H1 (cell line): ENCODE measurements at regions not wholly inside any gene's neighbourhood (a gene's known extent, or its start where the extent isn't known, plus 50 kb on each side); places are given as distances from the start of the nearest gene placed in this dataset.

Experiments used
- CTCF ChIA-PET: fragments of 300-600 bp; sonication (Branson Sonifier 250); formaldehyde crosslinking; loops from one replicate; lab custom pipeline; 2021; ENCODE audit not compliant: partially characterized antibody; lab: Charles Lee
- POLR2A ChIA-PET: fragments of 300-600 bp; sonication (Branson Sonifier 250); formaldehyde crosslinking; loops from one replicate; lab custom pipeline; 2021; ENCODE audit warnings: inconsistent platforms; ENCODE audit not compliant: partially characterized antibody; lab: Charles Lee
- DNase-seq, 2 experiments: peaks; one replicate each; pipeline versions ENCODE4 v3.0.0 to v3.0.0-alpha.2; 2010 to 2022; ENCODE audit warnings: low spot score in 2 of 2, low read depth in 1 of 2, mixed read lengths in 1 of 2
- FAIRE-seq: peaks from 2 replicates; lab custom pipeline; 2011; peaks lifted over from hg19 to GRCh38; lab: Jason Lieb, UNC
- H2AFZ ChIP-seq: 2 replicates; pipeline ENCODE4 v1.8.1; 2012; ENCODE audit warnings: low read length, inconsistent platforms
- H2AK5ac ChIP-seq: 2 replicates; pipeline ENCODE4 v1.6.1; 2013; ENCODE audit warnings: low read depth, low read length
- H2BK120ac ChIP-seq: replicated peaks from 2 replicates; pipeline ENCODE3; 2013; ENCODE audit warnings: low read depth, low read length, inconsistent platforms
- H2BK12ac ChIP-seq: 2 replicates; pipeline ENCODE4 v1.6.1; 2013; ENCODE audit warnings: low read depth, low read length
- H2BK15ac ChIP-seq: 2 replicates; pipeline ENCODE4 v1.6.1; 2013; ENCODE audit warnings: low read length
- H2BK20ac ChIP-seq: 2 replicates; pipeline ENCODE4 v1.6.1; 2013; ENCODE audit warnings: low read length
- H2BK5ac ChIP-seq: 2 replicates; pipeline ENCODE4 v1.6.1; 2013; ENCODE audit warnings: low read depth, low read length
- H3K14ac ChIP-seq: 2 replicates; pipeline ENCODE4 v1.6.1; 2013; ENCODE audit warnings: inconsistent platforms; ENCODE audit not compliant: insufficient read length
- H3K18ac ChIP-seq: 2 replicates; pipeline ENCODE4 v1.6.1; 2013; ENCODE audit warnings: low read length; ENCODE audit errors: extremely low read depth
- H3K23ac ChIP-seq: 2 replicates; pipeline ENCODE4 v1.6.1; 2013; ENCODE audit warnings: inconsistent platforms; ENCODE audit not compliant: insufficient read length
- H3K23me2 ChIP-seq: 2 replicates; pipeline ENCODE4 v1.6.1; 2013; ENCODE audit warnings: low read depth, low read length
- H3K27ac ChIP-seq: 2 replicates; pipeline ENCODE4 v1.6.1; 2011; ENCODE audit warnings: low read depth, low read length, inconsistent platforms
- H3K27me3 ChIP-seq, 4 experiments: replicated peaks in 1 of 4; 1 replicate in 1 of 4; 2 replicates in 3 of 4; pipeline versions ENCODE4 v1.6.1 to v1.8.1; 2011 to 2013; ENCODE audit warnings: low read length in 3 of 4, mild to moderate bottlenecking in 3 of 4, inconsistent platforms in 2 of 4, mixed read lengths in 2 of 4, moderate library complexity in 1 of 4; ENCODE audit not compliant: control insufficient read depth in 3 of 4, insufficient read depth in 3 of 4; ENCODE audit errors: extremely low read depth in 1 of 4
- H3K36me3 ChIP-seq, 4 experiments: 2 replicates each; pipeline versions ENCODE4 v1.6.1 to v1.8.1; 2011 to 2013; ENCODE audit warnings: mild to moderate bottlenecking in 4 of 4, low read length in 3 of 4, moderate library complexity in 2 of 4, control low read depth in 1 of 4, inconsistent platforms in 1 of 4; ENCODE audit not compliant: insufficient read depth in 4 of 4, control insufficient read depth in 2 of 4
- H3K4ac ChIP-seq: replicated peaks from 2 replicates; pipeline ENCODE3; 2013; ENCODE audit warnings: low read length, low read depth, mixed read lengths, inconsistent platforms; ENCODE audit not compliant: insufficient read length
- H3K4me1 ChIP-seq, 4 experiments: replicated peaks in 1 of 4; 1 replicate in 1 of 4; 2 replicates in 3 of 4; pipeline versions ENCODE4 v1.6.1 to v1.8.1; 2011 to 2013; ENCODE audit warnings: low read length in 3 of 4, inconsistent platforms in 2 of 4, mixed read lengths in 1 of 4; ENCODE audit not compliant: insufficient read depth in 4 of 4, control insufficient read depth in 3 of 4
- H3K4me2 ChIP-seq, 2 experiments: 2 replicates each; pipeline versions ENCODE4 v1.6.1 to v1.8.1; 2011 to 2013; ENCODE audit warnings: low read depth in 2 of 2, low read length in 2 of 2, control low read depth in 1 of 2, inconsistent platforms in 1 of 2, mild to moderate bottlenecking in 1 of 2; ENCODE audit not compliant: insufficient read depth in 1 of 2
- H3K4me3 ChIP-seq, 4 experiments: fragments of 200-600, 300-600 bp in 1 of 4; sonication (generic), shearing (Covaris generic), sonication (Bioruptor Twin) in 1 of 4; 2 replicates each; pipeline versions ENCODE4 v1.5.1 to v1.8.1; 2011 to 2016; ENCODE audit warnings: low read length in 4 of 4, low read depth in 3 of 4, control low read depth in 2 of 4, inconsistent platforms in 2 of 4, mild to moderate bottlenecking in 2 of 4, mixed read lengths in 1 of 4, moderate library complexity in 1 of 4; ENCODE audit not compliant: insufficient read depth in 2 of 4; ENCODE audit errors: extremely low read depth in 1 of 4
- H3K56ac ChIP-seq: replicated peaks from 2 replicates; pipeline ENCODE3; 2013; ENCODE audit warnings: low read depth, mild to moderate bottlenecking, mixed read lengths, low read length, inconsistent platforms; ENCODE audit not compliant: insufficient read length
- H3K79me1 ChIP-seq: 2 replicates; pipeline ENCODE4 v1.6.1; 2013; ENCODE audit warnings: low read depth, low read length, control low read depth
- H3K79me2 ChIP-seq, 2 experiments: 2 replicates each; pipeline versions ENCODE4 v1.6.1 to v1.8.1; 2012 to 2013; ENCODE audit warnings: low read length in 2 of 2, mild to moderate bottlenecking in 2 of 2, inconsistent platforms in 1 of 2; ENCODE audit not compliant: insufficient read depth in 2 of 2, control insufficient read depth in 1 of 2
- H3K9ac ChIP-seq, 4 experiments: replicated peaks in 1 of 4; 1 replicate in 1 of 4; 2 replicates in 3 of 4; pipeline versions ENCODE4 v1.6.1 to v1.8.1; 2011 to 2013; ENCODE audit warnings: low read depth in 3 of 4, low read length in 3 of 4, control low read depth in 2 of 4, mild to moderate bottlenecking in 2 of 4, moderate library complexity in 2 of 4, inconsistent platforms in 1 of 4; ENCODE audit errors: extremely low read depth in 1 of 4
- H3K9me3 ChIP-seq, 2 experiments: 2 replicates each; pipeline versions ENCODE4 v1.6.1 to v1.8.1; 2012 to 2013; ENCODE audit warnings: mild to moderate bottlenecking in 2 of 2, moderate library complexity in 2 of 2, control low read depth in 1 of 2, inconsistent platforms in 1 of 2, low read depth in 1 of 2, low read length in 1 of 2, mixed read lengths in 1 of 2; ENCODE audit not compliant: insufficient read depth in 2 of 2
- H4K20me1 ChIP-seq, 2 experiments: replicated peaks in 1 of 2; 2 replicates each; pipeline versions ENCODE3 to v1.8.1; 2011 to 2013; ENCODE audit warnings: inconsistent platforms in 2 of 2, low read length in 2 of 2, mild to moderate bottlenecking in 1 of 2; ENCODE audit not compliant: insufficient read depth in 2 of 2, control insufficient read depth in 1 of 2
- H4K5ac ChIP-seq: 2 replicates; pipeline ENCODE4 v1.6.1; 2013; ENCODE audit warnings: low read length, low read depth, mixed read lengths, inconsistent platforms; ENCODE audit not compliant: insufficient read length
- H4K8ac ChIP-seq: 2 replicates; pipeline ENCODE4 v1.8.0; 2013; ENCODE audit warnings: mild to moderate bottlenecking, moderate library complexity, low read length, inconsistent platforms; ENCODE audit not compliant: insufficient read depth; ENCODE audit errors: extremely low read depth
- H4K91ac ChIP-seq: replicated peaks from 2 replicates; pipeline ENCODE3; 2013; ENCODE audit warnings: low read length, mixed read lengths, inconsistent platforms; ENCODE audit not compliant: insufficient read length
- BACH1 ChIP-seq: IDR thresholded peaks from 2 replicates; pipeline ENCODE4 v1.6.1; 2012; ENCODE audit warnings: low read length, improper control_type of control experiment
- CBX8 ChIP-seq: fragments of 300-800, 300-1000 bp; sonication (generic); IDR thresholded peaks from 2 replicates; pipeline ENCODE4 v1.7.1; 2016; ENCODE audit warnings: low read depth, low read length, borderline replicate concordance
- CTBP2 ChIP-seq: IDR thresholded peaks from 2 replicates; pipeline ENCODE4 v1.7.0; 2011; ENCODE audit warnings: borderline replicate concordance, mild to moderate bottlenecking, moderate library complexity, mixed read lengths, low read length; ENCODE audit not compliant: insufficient read depth, insufficient read length
- GTF2F1 ChIP-seq: IDR thresholded peaks from 2 replicates; pipeline ENCODE4 v1.6.1; 2012; ENCODE audit warnings: low read depth, low read length, improper control_type of control experiment, borderline replicate concordance
- HDAC6 ChIP-seq: IDR thresholded peaks from one replicate; pipeline ENCODE4 v1.7.1; 2012; ENCODE audit warnings: low read depth, mild to moderate bottlenecking, inconsistent platforms, low read length, moderate library complexity
- JUND ChIP-seq: IDR thresholded peaks from 2 replicates; pipeline ENCODE4 v1.6.1; 2011; ENCODE audit warnings: mild to moderate bottlenecking, improper control_type of control experiment, low read length
- POLR2AphosphoS5 ChIP-seq: IDR thresholded peaks from 2 replicates; pipeline ENCODE4 v1.6.1; 2011; ENCODE audit warnings: low read depth, low read length
- RAD21 ChIP-seq, 2 experiments: IDR thresholded peaks in 1 of 2; conservative IDR thresholded peaks in 1 of 2; 2 replicates each; pipeline ENCODE4 v1.6.1; 2011; ENCODE audit warnings: low read depth in 2 of 2, low read length in 2 of 2, improper control_type of control experiment in 1 of 2, inconsistent platforms in 1 of 2, mild to moderate bottlenecking in 1 of 2, moderate library complexity in 1 of 2
- RBBP5 ChIP-seq: IDR thresholded peaks from 2 replicates; pipeline ENCODE4 v1.7.1; 2012; ENCODE audit warnings: low read depth, mild to moderate bottlenecking, inconsistent platforms, low read length, moderate library complexity, borderline replicate concordance
- SP1 ChIP-seq: IDR thresholded peaks from 2 replicates; pipeline ENCODE4 v1.6.1; 2011; ENCODE audit warnings: low read depth, low read length
- SP4 ChIP-seq: IDR thresholded peaks from 2 replicates; pipeline ENCODE4 v1.6.1; 2012; ENCODE audit warnings: low read length, inconsistent platforms
- TAF7 ChIP-seq: optimal IDR thresholded peaks from 2 replicates; pipeline ENCODE3; 2011; ENCODE audit warnings: low read depth, mild to moderate bottlenecking, inconsistent platforms, low read length, moderate library complexity, borderline replicate concordance
- TBP ChIP-seq: IDR thresholded peaks from 2 replicates; pipeline ENCODE4 v1.6.1; 2011; ENCODE audit warnings: low read depth, low read length, improper control_type of control experiment
- ZNF274 ChIP-seq: IDR thresholded peaks from 2 replicates; pipeline ENCODE4 v1.7.0; 2012; ENCODE audit warnings: low read length, borderline replicate concordance; ENCODE audit errors: extremely low read depth
- WGBS, 2 experiments: shearing (Covaris generic) in 1 of 2; methylation state at CpG; one replicate each; pipeline versions ENCODE4 v1.1.6 to v1.1.7; 2013 to 2015; ENCODE audit warnings: low lambda C conversion rate in 2 of 2, mixed read lengths in 2 of 2, inconsistent platforms in 1 of 2, low coverage in 1 of 2, missing lambda C conversion rate in 1 of 2; ENCODE audit not compliant: insufficient replicate concordance in 2 of 2, insufficient coverage in 1 of 2, insufficient read length in 1 of 2; ENCODE audit errors: extremely low coverage in 1 of 2, missing lambda C conversion rate in 1 of 2; 5-methylcytosine and 5-hydroxymethylcytosine counted together
- TF ChIP-seq, protein P1 (sequence below): IDR thresholded peaks from 2 replicates; pipeline ENCODE4 v1.6.1; 2012; ENCODE audit warnings: inconsistent platforms

GRCh38 chr1:98088381-98088780 lies 167.5 kb upstream of the DPYD start:
- Histone ChIP-seq H3K9ac (no peak overlapping the region), H3K27ac (no peak overlapping the region), H4K5ac (no peak overlapping the region), H4K8ac (no peak overlapping the region), H3K9me3 (no peaks in the 10 kb centered on the region), H4K91ac (no peak overlapping the region), H3K36me3 (no peaks in the 10 kb centered on the region), H3K4me3 (no peak overlapping the region), H2AFZ (no peak overlapping the region), H3K4me2 (no peak overlapping the region), H3K79me2 (no peaks in the 10 kb centered on the region), H3K23ac (no peak overlapping the region), H2BK120ac (no peak overlapping the region), H4K20me1 (no peaks in the 10 kb centered on the region), H2BK5ac (no peak overlapping the region), H2BK12ac (no peak overlapping the region), H3K27me3 (no peaks in the 10 kb centered on the region), H3K14ac (no peak overlapping the region), H3K4ac (no peak overlapping the region), H3K56ac (no peak overlapping the region), H3K4me1 (peaks cover 0 to 2% (median 0%) of the 10 kb centered on the region in 4 experiments; a peak in 1 of 7 replicates), H2BK20ac (no peak overlapping the region), H2BK15ac (no peak overlapping the region), H3K23me2 (no peaks in the 10 kb centered on the region), H3K79me1 (no peaks in the 10 kb centered on the region), H3K18ac (no peak overlapping the region), H2AK5ac (no peak overlapping the region)
- 86% methylated on average over 3 of the region's 3 CpGs; no CpG with 5 or more reads in 1 of the 2 experiments for WGBS, 2 experiments
- no peak for FAIRE-seq
- POLR2A ChIA-PET, result no interaction called here
- CTCF ChIA-PET, result no interaction called here
- no peak for DNase-seq
- TF ChIP-seq, protein P1, sequence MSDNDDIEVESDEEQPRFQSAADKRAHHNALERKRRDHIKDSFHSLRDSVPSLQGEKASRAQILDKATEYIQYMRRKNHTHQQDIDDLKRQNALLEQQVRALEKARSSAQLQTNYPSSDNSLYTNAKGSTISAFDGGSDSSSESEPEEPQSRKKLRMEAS, result no peak
- TF ChIP-seq POLR2AphosphoS5, result no peak
- no peak for TF ChIP-seq ZNF274
- TF ChIP-seq TBP, result no peak
- no peak for TF ChIP-seq SP4
- TF ChIP-seq GTF2F1, result no peak
- no peak for TF ChIP-seq JUND
- no peak for TF ChIP-seq TAF7
- no peak for TF ChIP-seq CBX8
- no peak for TF ChIP-seq RAD21 (IDR thresholded peaks at IDR 0.05 in 1 of 2, conservative IDR thresholded peaks at IDR 0.05 in 1 of 2; ENCODE audit: low read depth in 2 of 2, low read length in 2 of 2)
- TF ChIP-seq BACH1, result no peak
- TF ChIP-seq CTBP2, result no peak
- no peak for TF ChIP-seq HDAC6
- no peak for TF ChIP-seq SP1
- no peak for TF ChIP-seq RBBP5
